Vagina (tissue), 2 donors: ENCODE measurements at regions not wholly inside any gene's neighbourhood (a gene's known extent, or its start where the extent isn't known, plus 50 kb on each side); places are given as distances from the start of the nearest gene placed in this dataset.

ENCODE experiments used
- CTCF ChIP-seq, 3 experiments: fragments of 450-650 bp in 2 of 3; fragments of 200-600 bp in 1 of 3; sonication (generic) in 1 of 3; IDR thresholded peaks; one replicate each; pipeline ENCODE4 v1.5.1; 2017 to 2019; ENCODE audit warnings: antibody characterized with exemption in 3 of 3, mild to moderate bottlenecking in 2 of 3, moderate library complexity in 2 of 3
- POLR2AphosphoS5 ChIP-seq, 2 donors: sonication (generic); formaldehyde crosslinking; IDR thresholded peaks; one replicate each; pipeline ENCODE4 v1.9.0; 2017; ENCODE audit warnings: antibody characterized with exemption in 2 of 2, mild to moderate bottlenecking in 2 of 2, low read depth in 1 of 2; ENCODE audit not compliant: insufficient read depth in 1 of 2

GRCh38 chr2:106956879-106957278, 70.9 kb upstream of the ST6GAL2 start:
- TF ChIP-seq CTCF (IDR thresholded peaks at IDR 0.05) (no peak), POLR2AphosphoS5 (IDR thresholded peaks at IDR 0.05; ENCODE audit: insufficient read depth in 1 of 2, low read depth in 1 of 2) (no peak)
